H1 (cell line): ENCODE measurements at regions not wholly inside any gene's neighbourhood (a gene's known extent, or its start where the extent isn't known, plus 50 kb on each side); places are given as distances from the start of the nearest gene placed in this dataset.

Experiments
- CTCF ChIA-PET: fragments of 300-600 bp; sonication (Branson Sonifier 250); formaldehyde crosslinking; loops from one replicate; lab custom pipeline; 2021; ENCODE audit not compliant: partially characterized antibody; lab: Charles Lee
- POLR2A ChIA-PET: fragments of 300-600 bp; sonication (Branson Sonifier 250); formaldehyde crosslinking; loops from one replicate; lab custom pipeline; 2021; ENCODE audit warnings: inconsistent platforms; ENCODE audit not compliant: partially characterized antibody; lab: Charles Lee
- DNase-seq, 2 experiments: peaks; one replicate each; pipeline versions ENCODE4 v3.0.0 to v3.0.0-alpha.2; 2010 to 2022; ENCODE audit warnings: low spot score in 2 of 2, low read depth in 1 of 2, mixed read lengths in 1 of 2
- FAIRE-seq: peaks from 2 replicates; lab custom pipeline; 2011; peaks lifted over from hg19 to GRCh38; lab: Jason Lieb, UNC
- H2AFZ ChIP-seq: 2 replicates; pipeline ENCODE4 v1.8.1; 2012; ENCODE audit warnings: low read length, inconsistent platforms
- H2AK5ac ChIP-seq: 2 replicates; pipeline ENCODE4 v1.6.1; 2013; ENCODE audit warnings: low read depth, low read length
- H2BK120ac ChIP-seq: replicated peaks from 2 replicates; pipeline ENCODE3; 2013; ENCODE audit warnings: low read depth, low read length, inconsistent platforms
- H2BK12ac ChIP-seq: 2 replicates; pipeline ENCODE4 v1.6.1; 2013; ENCODE audit warnings: low read depth, low read length
- H2BK15ac ChIP-seq: 2 replicates; pipeline ENCODE4 v1.6.1; 2013; ENCODE audit warnings: low read length
- H2BK20ac ChIP-seq: 2 replicates; pipeline ENCODE4 v1.6.1; 2013; ENCODE audit warnings: low read length
- H2BK5ac ChIP-seq: 2 replicates; pipeline ENCODE4 v1.6.1; 2013; ENCODE audit warnings: low read depth, low read length
- H3K14ac ChIP-seq: 2 replicates; pipeline ENCODE4 v1.6.1; 2013; ENCODE audit warnings: inconsistent platforms; ENCODE audit not compliant: insufficient read length
- H3K18ac ChIP-seq: 2 replicates; pipeline ENCODE4 v1.6.1; 2013; ENCODE audit warnings: low read length; ENCODE audit errors: extremely low read depth
- H3K23ac ChIP-seq: 2 replicates; pipeline ENCODE4 v1.6.1; 2013; ENCODE audit warnings: inconsistent platforms; ENCODE audit not compliant: insufficient read length
- H3K23me2 ChIP-seq: 2 replicates; pipeline ENCODE4 v1.6.1; 2013; ENCODE audit warnings: low read depth, low read length
- H3K27ac ChIP-seq: 2 replicates; pipeline ENCODE4 v1.6.1; 2011; ENCODE audit warnings: low read depth, low read length, inconsistent platforms
- H3K27me3 ChIP-seq, 4 experiments: replicated peaks in 1 of 4; 1 replicate in 1 of 4; 2 replicates in 3 of 4; pipeline versions ENCODE4 v1.6.1 to v1.8.1; 2011 to 2013; ENCODE audit warnings: low read length in 3 of 4, mild to moderate bottlenecking in 3 of 4, inconsistent platforms in 2 of 4, mixed read lengths in 2 of 4, moderate library complexity in 1 of 4; ENCODE audit not compliant: control insufficient read depth in 3 of 4, insufficient read depth in 3 of 4; ENCODE audit errors: extremely low read depth in 1 of 4
- H3K36me3 ChIP-seq, 4 experiments: 2 replicates each; pipeline versions ENCODE4 v1.6.1 to v1.8.1; 2011 to 2013; ENCODE audit warnings: mild to moderate bottlenecking in 4 of 4, low read length in 3 of 4, moderate library complexity in 2 of 4, control low read depth in 1 of 4, inconsistent platforms in 1 of 4; ENCODE audit not compliant: insufficient read depth in 4 of 4, control insufficient read depth in 2 of 4
- H3K4ac ChIP-seq: replicated peaks from 2 replicates; pipeline ENCODE3; 2013; ENCODE audit warnings: low read length, low read depth, mixed read lengths, inconsistent platforms; ENCODE audit not compliant: insufficient read length
- H3K4me1 ChIP-seq, 4 experiments: replicated peaks in 1 of 4; 1 replicate in 1 of 4; 2 replicates in 3 of 4; pipeline versions ENCODE4 v1.6.1 to v1.8.1; 2011 to 2013; ENCODE audit warnings: low read length in 3 of 4, inconsistent platforms in 2 of 4, mixed read lengths in 1 of 4; ENCODE audit not compliant: insufficient read depth in 4 of 4, control insufficient read depth in 3 of 4
- H3K4me2 ChIP-seq, 2 experiments: 2 replicates each; pipeline versions ENCODE4 v1.6.1 to v1.8.1; 2011 to 2013; ENCODE audit warnings: low read depth in 2 of 2, low read length in 2 of 2, control low read depth in 1 of 2, inconsistent platforms in 1 of 2, mild to moderate bottlenecking in 1 of 2; ENCODE audit not compliant: insufficient read depth in 1 of 2
- H3K4me3 ChIP-seq, 4 experiments: fragments of 200-600, 300-600 bp in 1 of 4; sonication (generic), shearing (Covaris generic), sonication (Bioruptor Twin) in 1 of 4; 2 replicates each; pipeline versions ENCODE4 v1.5.1 to v1.8.1; 2011 to 2016; ENCODE audit warnings: low read length in 4 of 4, low read depth in 3 of 4, control low read depth in 2 of 4, inconsistent platforms in 2 of 4, mild to moderate bottlenecking in 2 of 4, mixed read lengths in 1 of 4, moderate library complexity in 1 of 4; ENCODE audit not compliant: insufficient read depth in 2 of 4; ENCODE audit errors: extremely low read depth in 1 of 4
- H3K56ac ChIP-seq: replicated peaks from 2 replicates; pipeline ENCODE3; 2013; ENCODE audit warnings: low read depth, mild to moderate bottlenecking, mixed read lengths, low read length, inconsistent platforms; ENCODE audit not compliant: insufficient read length
- H3K79me1 ChIP-seq: 2 replicates; pipeline ENCODE4 v1.6.1; 2013; ENCODE audit warnings: low read depth, low read length, control low read depth
- H3K79me2 ChIP-seq, 2 experiments: 2 replicates each; pipeline versions ENCODE4 v1.6.1 to v1.8.1; 2012 to 2013; ENCODE audit warnings: low read length in 2 of 2, mild to moderate bottlenecking in 2 of 2, inconsistent platforms in 1 of 2; ENCODE audit not compliant: insufficient read depth in 2 of 2, control insufficient read depth in 1 of 2
- H3K9ac ChIP-seq, 4 experiments: replicated peaks in 1 of 4; 1 replicate in 1 of 4; 2 replicates in 3 of 4; pipeline versions ENCODE4 v1.6.1 to v1.8.1; 2011 to 2013; ENCODE audit warnings: low read depth in 3 of 4, low read length in 3 of 4, control low read depth in 2 of 4, mild to moderate bottlenecking in 2 of 4, moderate library complexity in 2 of 4, inconsistent platforms in 1 of 4; ENCODE audit errors: extremely low read depth in 1 of 4
- H3K9me3 ChIP-seq, 2 experiments: 2 replicates each; pipeline versions ENCODE4 v1.6.1 to v1.8.1; 2012 to 2013; ENCODE audit warnings: mild to moderate bottlenecking in 2 of 2, moderate library complexity in 2 of 2, control low read depth in 1 of 2, inconsistent platforms in 1 of 2, low read depth in 1 of 2, low read length in 1 of 2, mixed read lengths in 1 of 2; ENCODE audit not compliant: insufficient read depth in 2 of 2
- H4K20me1 ChIP-seq, 2 experiments: replicated peaks in 1 of 2; 2 replicates each; pipeline versions ENCODE3 to v1.8.1; 2011 to 2013; ENCODE audit warnings: inconsistent platforms in 2 of 2, low read length in 2 of 2, mild to moderate bottlenecking in 1 of 2; ENCODE audit not compliant: insufficient read depth in 2 of 2, control insufficient read depth in 1 of 2
- H4K5ac ChIP-seq: 2 replicates; pipeline ENCODE4 v1.6.1; 2013; ENCODE audit warnings: low read length, low read depth, mixed read lengths, inconsistent platforms; ENCODE audit not compliant: insufficient read length
- H4K8ac ChIP-seq: 2 replicates; pipeline ENCODE4 v1.8.0; 2013; ENCODE audit warnings: mild to moderate bottlenecking, moderate library complexity, low read length, inconsistent platforms; ENCODE audit not compliant: insufficient read depth; ENCODE audit errors: extremely low read depth
- H4K91ac ChIP-seq: replicated peaks from 2 replicates; pipeline ENCODE3; 2013; ENCODE audit warnings: low read length, mixed read lengths, inconsistent platforms; ENCODE audit not compliant: insufficient read length
- ATF2 ChIP-seq: IDR thresholded peaks from 2 replicates; pipeline ENCODE4 v1.6.1; 2012; ENCODE audit warnings: low read length, inconsistent platforms
- ATF3 ChIP-seq: IDR thresholded peaks from 2 replicates; pipeline ENCODE4 v1.6.1; 2011; ENCODE audit warnings: low read depth, mild to moderate bottlenecking, low read length; ENCODE audit not compliant: insufficient read depth
- BCL11A ChIP-seq, 2 experiments: IDR thresholded peaks; one replicate each; pipeline ENCODE4 v1.6.1; 2011; ENCODE audit warnings: low read depth in 2 of 2, low read length in 2 of 2, mild to moderate bottlenecking in 2 of 2
- GABPA ChIP-seq: IDR thresholded peaks from 2 replicates; pipeline ENCODE4 v1.6.1; 2011; ENCODE audit warnings: mild to moderate bottlenecking, low read length, moderate library complexity, borderline replicate concordance; ENCODE audit not compliant: insufficient read depth
- NRF1 ChIP-seq: IDR thresholded peaks from 2 replicates; pipeline ENCODE4 v1.6.1; 2011; ENCODE audit warnings: mild to moderate bottlenecking, low read depth, low read length, improper control_type of control experiment
- RAD21 ChIP-seq, 2 experiments: IDR thresholded peaks in 1 of 2; conservative IDR thresholded peaks in 1 of 2; 2 replicates each; pipeline ENCODE4 v1.6.1; 2011; ENCODE audit warnings: low read depth in 2 of 2, low read length in 2 of 2, improper control_type of control experiment in 1 of 2, inconsistent platforms in 1 of 2, mild to moderate bottlenecking in 1 of 2, moderate library complexity in 1 of 2
- SIX5 ChIP-seq: IDR thresholded peaks from 2 replicates; pipeline ENCODE4 v1.6.1; 2011; ENCODE audit warnings: mild to moderate bottlenecking, low read depth, low read length
- TAF7 ChIP-seq: optimal IDR thresholded peaks from 2 replicates; pipeline ENCODE3; 2011; ENCODE audit warnings: low read depth, mild to moderate bottlenecking, inconsistent platforms, low read length, moderate library complexity, borderline replicate concordance
- TBP ChIP-seq: IDR thresholded peaks from 2 replicates; pipeline ENCODE4 v1.6.1; 2011; ENCODE audit warnings: low read depth, low read length, improper control_type of control experiment
- USF2 ChIP-seq: IDR thresholded peaks from 2 replicates; pipeline ENCODE4 v1.6.1; 2011; ENCODE audit warnings: low read length, improper control_type of control experiment
- ZNF274 ChIP-seq: IDR thresholded peaks from 2 replicates; pipeline ENCODE4 v1.7.0; 2012; ENCODE audit warnings: low read length, borderline replicate concordance; ENCODE audit errors: extremely low read depth
- WGBS, 2 experiments: shearing (Covaris generic) in 1 of 2; methylation state at CpG; one replicate each; pipeline versions ENCODE4 v1.1.6 to v1.1.7; 2013 to 2015; ENCODE audit warnings: low lambda C conversion rate in 2 of 2, mixed read lengths in 2 of 2, inconsistent platforms in 1 of 2, low coverage in 1 of 2, missing lambda C conversion rate in 1 of 2; ENCODE audit not compliant: insufficient replicate concordance in 2 of 2, insufficient coverage in 1 of 2, insufficient read length in 1 of 2; ENCODE audit errors: extremely low coverage in 1 of 2, missing lambda C conversion rate in 1 of 2; 5-methylcytosine and 5-hydroxymethylcytosine counted together

GRCh38 chr9:11194246-11194645, 581.4 kb upstream of the PTPRD start:
- POLR2A ChIA-PET = no interaction called here
- no peaks in the 10 kb centered on the region for H3K36me3 ChIP-seq
- FAIRE-seq (no peak), DNase-seq (no peak)
- H3K79me1 ChIP-seq = no peaks in the 10 kb centered on the region
- no peak overlapping the region for H4K8ac ChIP-seq
- H3K4ac ChIP-seq = no peak overlapping the region
- no peak overlapping the region for H4K91ac ChIP-seq
- no peak overlapping the region for H4K5ac ChIP-seq
- H2AK5ac ChIP-seq = no peak overlapping the region
- peaks cover 4 to 10% of the 10 kb centered on the region in 2 experiments; a peak in 2 of 4 replicates for H3K9me3 ChIP-seq
- H3K23ac ChIP-seq = no peak overlapping the region
- CTCF ChIA-PET = no interaction called here
- H2BK5ac ChIP-seq = no peak overlapping the region
- no peak overlapping the region for H3K4me2 ChIP-seq
- no peaks in the 10 kb centered on the region for H3K79me2 ChIP-seq
- H3K56ac ChIP-seq = no peak overlapping the region
- no peaks in the 10 kb centered on the region for H3K27me3 ChIP-seq
- no peak overlapping the region for H2BK20ac ChIP-seq
- no peak overlapping the region for H2BK120ac ChIP-seq
- H4K20me1 ChIP-seq = no peaks in the 10 kb centered on the region
- H3K9ac ChIP-seq = no peak overlapping the region
- no peak overlapping the region for H3K27ac ChIP-seq
- H2BK15ac ChIP-seq = no peak overlapping the region
- H3K23me2 ChIP-seq = no peaks in the 10 kb centered on the region
- WGBS, 2 experiments = 100% methylated on average over 1 of the region's 1 CpG; no CpG with 5 or more reads in 1 of the 2 experiments
- no peak overlapping the region for H3K4me3 ChIP-seq
- no peak overlapping the region for H3K18ac ChIP-seq
- peaks cover 0 to 4% (median 0%) of the 10 kb centered on the region in 4 experiments; a peak in 2 of 7 replicates for H3K4me1 ChIP-seq
- no peak overlapping the region for H2AFZ ChIP-seq
- H2BK12ac ChIP-seq = no peak overlapping the region
- no peak overlapping the region for H3K14ac ChIP-seq
- TF ChIP-seq ATF3 (no peak), TAF7 (no peak), BCL11A (IDR thresholded peaks at IDR 0.05; ENCODE audit: low read depth in 2 of 2, low read length in 2 of 2) (no peak), NRF1 (no peak), ATF2 (no peak), TBP (no peak), USF2 (no peak), RAD21 (IDR thresholded peaks at IDR 0.05 in 1 of 2, conservative IDR thresholded peaks at IDR 0.05 in 1 of 2; ENCODE audit: low read depth in 2 of 2, low read length in 2 of 2) (no peak), ZNF274 (no peak), GABPA (no peak), SIX5 (no peak)
